Gastrocnemius medialis (tissue), 4 donors: ENCODE measurements at regions not wholly inside any gene's neighbourhood (a gene's known extent, or its start where the extent isn't known, plus 50 kb on each side); places are given as distances from the start of the nearest gene placed in this dataset.
A peak's percentile ranks its signal among the peaks of the same experiment; 100 is the strongest.

Experiments used
- ATAC-seq, 2 donors: fragments of 150-250 bp; one replicate each; pipeline ENCODE4 v1.9.1; 2016
- DNase-seq, 2 donors: peaks; one replicate each; pipeline ENCODE4 v3.0.0-alpha.2; 2019
- H3K27ac ChIP-seq, 4 donors: fragments of 200-600 bp; sonication (generic); 1 replicate in 1 of 4; 2 replicates in 3 of 4; pipeline ENCODE4 v1.5.1; 2016 to 2018; ENCODE audit warnings: mild to moderate bottlenecking in 2 of 4, moderate library complexity in 1 of 4
- H3K27me3 ChIP-seq, 3 donors: fragments of 200-600 bp; sonication (generic) in 2 of 3; 1 replicate in 1 of 3; 2 replicates in 2 of 3; pipeline versions ENCODE4 v1.5.1 to v1.6.0; 2016 to 2019; ENCODE audit warnings: mild to moderate bottlenecking in 1 of 3, moderate library complexity in 1 of 3
- H3K36me3 ChIP-seq, 2 donors: fragments of 200-600 bp; sonication (generic) in 1 of 2; one replicate each; pipeline ENCODE4 v1.5.1; 2017 to 2018
- H3K4me1 ChIP-seq, 2 donors: fragments of 200-600 bp; sonication (generic) in 1 of 2; one replicate each; pipeline ENCODE4 v1.5.1; 2016 to 2017; ENCODE audit warnings: mild to moderate bottlenecking in 2 of 2
- H3K4me3 ChIP-seq, 4 donors: fragments of 200-600 bp; sonication (generic) in 3 of 4; 1 replicate in 1 of 4; 2 replicates in 3 of 4; pipeline ENCODE4 v1.5.1; 2016 to 2019; ENCODE audit warnings: mild to moderate bottlenecking in 2 of 4
- H3K9me3 ChIP-seq, 3 donors: fragments of 200-600 bp; sonication (generic) in 2 of 3; 1 replicate in 1 of 3; 2 replicates in 2 of 3; pipeline ENCODE4 v1.5.1; 2016 to 2019
- POLR2A ChIP-seq, 2 donors: fragments of 450-650 bp; IDR thresholded peaks; one replicate each; pipeline ENCODE4 v1.6.1; 2017; ENCODE audit warnings: antibody characterized with exemption in 2 of 2, mild to moderate bottlenecking in 2 of 2, moderate library complexity in 2 of 2
- in situ Hi-C, 4 donors: fragments of 200-750 bp; cut with MboI; loops; one replicate each; pipeline versions ENCODE4 v1.15.0 to v1.8.0; 2017; ENCODE audit warnings: low sequenced_read_pairs in 4 of 4
- intact Hi-C: fragments of 100-400 bp; cut with DNase I; formaldehyde crosslinking; loops from one replicate; pipeline ENCODE4 v1.15.1; 2023; ENCODE audit warnings: low total_unique reads
- TF ChIP-seq, protein P1 (sequence below), 5 experiments: fragments of 450-650 bp in 3 of 5; fragments of 200-600 bp in 2 of 5; sonication (generic) in 2 of 5; IDR thresholded peaks in 4 of 5; conservative IDR thresholded peaks in 1 of 5; 1 replicate in 4 of 5; 2 replicates in 1 of 5; pipeline ENCODE4 v1.5.1; 2016 to 2019; ENCODE audit warnings: antibody characterized with exemption in 5 of 5, mild to moderate bottlenecking in 3 of 5, moderate library complexity in 3 of 5

DNA sequence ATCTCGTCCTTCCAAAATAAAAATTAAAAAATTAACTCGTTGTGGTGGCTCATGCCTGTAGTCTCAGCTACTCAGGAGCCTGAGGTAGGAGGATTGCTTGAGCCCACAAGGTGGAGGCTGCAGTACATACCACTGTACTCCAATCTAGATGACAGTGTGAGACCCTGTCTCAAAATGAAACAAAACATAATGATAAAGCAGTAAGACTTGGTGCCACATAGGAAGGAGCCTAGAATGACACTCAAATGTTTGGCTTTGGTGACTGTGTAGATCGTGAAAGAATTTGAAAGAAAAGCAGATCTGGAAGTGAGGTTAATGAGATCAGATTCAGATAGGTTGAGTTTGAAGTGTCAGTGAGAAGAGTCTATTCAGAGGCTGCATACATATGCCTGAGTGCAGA is 150.1 kb upstream of the ATP2B1 start:
- TF ChIP-seq, protein P1, sequence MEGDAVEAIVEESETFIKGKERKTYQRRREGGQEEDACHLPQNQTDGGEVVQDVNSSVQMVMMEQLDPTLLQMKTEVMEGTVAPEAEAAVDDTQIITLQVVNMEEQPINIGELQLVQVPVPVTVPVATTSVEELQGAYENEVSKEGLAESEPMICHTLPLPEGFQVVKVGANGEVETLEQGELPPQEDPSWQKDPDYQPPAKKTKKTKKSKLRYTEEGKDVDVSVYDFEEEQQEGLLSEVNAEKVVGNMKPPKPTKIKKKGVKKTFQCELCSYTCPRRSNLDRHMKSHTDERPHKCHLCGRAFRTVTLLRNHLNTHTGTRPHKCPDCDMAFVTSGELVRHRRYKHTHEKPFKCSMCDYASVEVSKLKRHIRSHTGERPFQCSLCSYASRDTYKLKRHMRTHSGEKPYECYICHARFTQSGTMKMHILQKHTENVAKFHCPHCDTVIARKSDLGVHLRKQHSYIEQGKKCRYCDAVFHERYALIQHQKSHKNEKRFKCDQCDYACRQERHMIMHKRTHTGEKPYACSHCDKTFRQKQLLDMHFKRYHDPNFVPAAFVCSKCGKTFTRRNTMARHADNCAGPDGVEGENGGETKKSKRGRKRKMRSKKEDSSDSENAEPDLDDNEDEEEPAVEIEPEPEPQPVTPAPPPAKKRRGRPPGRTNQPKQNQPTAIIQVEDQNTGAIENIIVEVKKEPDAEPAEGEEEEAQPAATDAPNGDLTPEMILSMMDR (IDR thresholded peaks at IDR 0.05 in 4 of 5, conservative IDR thresholded peaks at IDR 0.05 in 1 of 5): no peak
- TF ChIP-seq POLR2A (IDR thresholded peaks at IDR 0.05): no peak
- Histone ChIP-seq H3K27me3 (no peaks in the 10 kb centered on the region), H3K4me1 (peaks cover 0 to 10% of the 10 kb centered on the region in 2 donors), H3K36me3 (no peaks in the 10 kb centered on the region), H3K27ac (no peak overlapping the region), H3K9me3 (no peaks in the 10 kb centered on the region), H3K4me3 (no peak overlapping the region)
- no peak for DNase-seq
- in situ Hi-C loops: no loop called here
- no peak for ATAC-seq
- intact Hi-C loops: no loop called here

DNA sequence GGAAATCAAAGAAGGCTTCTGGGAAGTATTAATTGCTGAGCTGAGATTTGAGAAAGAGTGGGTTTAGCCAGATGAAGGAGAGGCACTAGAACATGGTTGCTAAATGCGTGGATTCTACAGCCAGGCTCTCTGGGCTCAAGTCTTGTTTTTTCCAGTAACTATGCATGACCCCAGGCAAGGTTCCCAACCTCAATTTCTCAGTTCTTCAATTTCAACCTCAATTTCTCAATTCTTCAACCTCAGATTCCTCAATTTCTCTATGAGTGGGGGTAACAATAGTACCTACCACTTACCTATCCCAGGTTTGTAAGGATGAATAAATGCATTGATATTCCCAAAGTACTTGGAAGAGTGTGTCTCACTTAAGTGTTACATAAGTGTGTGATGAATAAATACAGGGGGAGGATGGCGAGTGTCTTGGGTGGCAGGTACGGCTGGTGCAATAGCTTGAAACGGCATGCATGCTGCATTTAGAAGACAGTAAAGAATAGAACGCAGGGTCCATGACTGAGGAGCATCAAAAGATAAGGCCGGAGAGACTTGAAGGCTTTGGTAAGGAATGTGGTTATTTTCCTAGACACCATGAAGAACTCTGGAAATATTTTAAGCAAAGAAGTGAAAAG is 149.1 kb upstream of the ATP2B1 start:
- no peak overlapping the region for H3K27ac ChIP-seq
- H3K4me3 ChIP-seq: no peak overlapping the region
- peaks cover 0 to 2% of the 10 kb centered on the region in 2 donors for H3K4me1 ChIP-seq
- ATAC-seq (no peak), DNase-seq (no peak)
- no peaks in the 10 kb centered on the region for H3K27me3 ChIP-seq
- no peaks in the 10 kb centered on the region for H3K9me3 ChIP-seq
- H3K36me3 ChIP-seq: no peaks in the 10 kb centered on the region
- in situ Hi-C loops: no loop called here
- TF ChIP-seq, protein P1 (IDR thresholded peaks at IDR 0.05 in 4 of 5, conservative IDR thresholded peaks at IDR 0.05 in 1 of 5): no peak
- TF ChIP-seq POLR2A (IDR thresholded peaks at IDR 0.05): no peak
- intact Hi-C loops: no loop called here

DNA sequence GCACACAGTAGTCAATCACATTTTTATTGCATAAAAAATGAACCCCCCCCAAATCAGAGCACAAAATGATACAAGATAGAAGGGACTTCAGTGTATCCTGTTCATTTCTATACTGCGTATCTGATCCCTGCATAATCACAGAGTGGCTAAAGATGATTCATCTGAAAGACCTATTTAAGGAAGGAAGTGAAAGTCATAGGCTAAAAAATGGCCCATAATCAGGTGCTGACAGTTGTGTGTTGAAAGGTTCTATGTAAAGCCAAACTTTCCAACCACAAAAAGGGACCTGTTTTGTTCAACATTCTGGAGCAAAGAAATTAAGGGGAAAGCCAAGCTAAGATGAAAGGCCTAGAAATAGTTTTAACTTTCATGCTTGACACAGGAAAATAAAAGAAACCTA is 147.8 kb upstream of the ATP2B1 start:
- no peak for DNase-seq
- Histone ChIP-seq H3K4me1 (no peaks in the 10 kb centered on the region), H3K4me3 (no peak overlapping the region), H3K27me3 (no peaks in the 10 kb centered on the region), H3K9me3 (no peaks in the 10 kb centered on the region), H3K27ac (no peak overlapping the region), H3K36me3 (no peaks in the 10 kb centered on the region)
- intact Hi-C loops: no loop called here
- in situ Hi-C loops: no loop called here
- peak in 1 of 2 donors; percentile 24 for ATAC-seq
- TF ChIP-seq, protein P1 (IDR thresholded peaks at IDR 0.05 in 4 of 5, conservative IDR thresholded peaks at IDR 0.05 in 1 of 5): no peak

DNA sequence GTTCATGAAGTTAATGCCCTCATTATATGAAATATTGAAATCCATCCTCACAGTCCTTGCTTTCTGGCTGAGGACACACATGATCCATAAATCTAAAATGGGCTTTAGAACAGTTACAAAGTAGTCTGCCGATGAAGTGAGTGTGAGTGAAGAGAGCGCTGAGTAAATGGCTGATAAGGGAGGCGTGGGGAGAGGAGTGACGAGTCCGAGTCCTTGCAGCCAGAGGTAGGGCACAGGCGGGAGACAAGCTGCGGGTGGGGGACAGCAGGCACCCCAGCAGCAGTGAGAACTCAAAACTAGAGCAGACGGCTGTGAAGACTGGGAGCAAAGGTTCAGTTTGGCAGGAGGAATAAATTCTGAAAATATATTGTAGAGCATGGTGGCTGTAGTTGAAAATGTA is 140.1 kb upstream of the ATP2B1 start:
- ATAC-seq (no peak), DNase-seq (no peak)
- H3K4me1 ChIP-seq: no peaks in the 10 kb centered on the region
- H3K4me3 ChIP-seq: no peak overlapping the region
- no peaks in the 10 kb centered on the region for H3K9me3 ChIP-seq
- H3K27me3 ChIP-seq: no peaks in the 10 kb centered on the region
- TF ChIP-seq, protein P1 (IDR thresholded peaks at IDR 0.05 in 4 of 5, conservative IDR thresholded peaks at IDR 0.05 in 1 of 5): no peak
- TF ChIP-seq POLR2A (IDR thresholded peaks at IDR 0.05): no peak
- in situ Hi-C loops (no loop called here), intact Hi-C loops (no loop called here)
- no peak overlapping the region for H3K27ac ChIP-seq
- no peaks in the 10 kb centered on the region for H3K36me3 ChIP-seq

DNA sequence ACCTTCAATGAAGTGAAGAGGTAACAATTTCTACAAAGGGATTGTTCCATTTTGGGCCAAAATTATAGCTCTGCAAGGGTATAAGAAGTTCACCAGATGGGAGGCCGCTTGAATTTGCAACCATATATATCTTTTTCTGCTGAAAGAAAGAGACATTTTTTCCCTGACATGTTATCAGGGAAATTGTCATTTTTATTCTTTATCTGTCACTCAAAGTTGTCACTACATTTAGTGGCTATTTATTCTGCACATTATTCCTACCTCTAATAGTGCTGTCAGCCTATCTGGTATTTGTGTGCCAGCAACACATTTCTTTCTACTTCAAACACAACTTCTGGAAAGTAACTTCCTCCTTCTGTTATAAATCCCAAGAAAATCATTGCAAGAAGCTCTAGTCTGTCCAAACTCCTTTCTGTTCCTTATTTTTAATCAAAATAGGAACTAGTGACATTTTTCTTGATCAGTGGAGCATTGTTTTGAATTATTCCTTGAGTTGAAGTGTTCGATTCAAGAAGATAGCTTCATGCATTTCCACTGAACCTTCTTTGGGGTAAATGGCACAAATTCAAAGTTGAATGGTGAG is 137.9 kb upstream of the ATP2B1 start:
- intact Hi-C loops: no loop called here
- ATAC-seq (no peak), DNase-seq (no peak)
- no peak for TF ChIP-seq POLR2A (IDR thresholded peaks at IDR 0.05)
- TF ChIP-seq, protein P1 (IDR thresholded peaks at IDR 0.05 in 4 of 5, conservative IDR thresholded peaks at IDR 0.05 in 1 of 5): no peak
- Histone ChIP-seq H3K4me1 (no peaks in the 10 kb centered on the region), H3K9me3 (no peaks in the 10 kb centered on the region), H3K27ac (no peak overlapping the region), H3K27me3 (no peaks in the 10 kb centered on the region), H3K4me3 (no peak overlapping the region), H3K36me3 (no peaks in the 10 kb centered on the region)
- in situ Hi-C loops: no loop called here
